Dendritic cell treated with granulocyte-macrophage colony-stimulating factor and Interleukin-4, amounts not matched to agents 40 ng/mL and 50 ng/mL, for 4 days (primary cell): ENCODE measurements at regions not wholly inside any gene's neighbourhood (a gene's known extent, or its start where the extent isn't known, plus 50 kb on each side); places are given as distances from the start of the nearest gene placed in this dataset.

Experiments
- H3K27ac Mint-ChIP-seq: one replicate; pipeline ENCODE4 v1.8.0; 2022; ENCODE audit warnings: mild to moderate bottlenecking, mixed read lengths
- H3K27me3 Mint-ChIP-seq: one replicate; pipeline ENCODE4 v1.8.0; 2022; ENCODE audit warnings: mild to moderate bottlenecking, mixed read lengths
- H3K36me3 Mint-ChIP-seq: one replicate; pipeline ENCODE4 v1.8.0; 2022; ENCODE audit warnings: low read depth, mixed read lengths
- H3K4me1 Mint-ChIP-seq: one replicate; pipeline ENCODE4 v1.8.0; 2022; ENCODE audit warnings: low read depth, mixed read lengths
- H3K4me3 Mint-ChIP-seq: one replicate; pipeline ENCODE4 v1.8.0; 2022; ENCODE audit warnings: mild to moderate bottlenecking, moderate library complexity, mixed read lengths
- H3K9me3 Mint-ChIP-seq: one replicate; pipeline ENCODE4 v1.8.0; 2022; ENCODE audit warnings: mixed read lengths
- intact Hi-C: fragments of 100-400 bp; cut with micrococcal nuclease; formaldehyde crosslinking; loops from one replicate; pipeline ENCODE4 v1.15.0; 2022

GRCh38 chr12:125211464-125211863, 146.2 kb downstream of the AACS start:
- Mint-ChIP-seq H3K4me3 (no peak overlapping the region), H3K27ac (no peak overlapping the region), H3K4me1 (no peaks in the 10 kb centered on the region), H3K36me3 (no peaks in the 10 kb centered on the region), H3K9me3 (no peaks in the 10 kb centered on the region), H3K27me3 (peaks cover 55% of the 10 kb centered on the region)
- intact Hi-C loops = no loop called here

GRCh38 chr12:125214289-125214688, 149.1 kb downstream of the AACS start:
- H3K27me3 Mint-ChIP-seq = peaks cover 62% of the 10 kb centered on the region
- H3K36me3 Mint-ChIP-seq = no peaks in the 10 kb centered on the region
- H3K9me3 Mint-ChIP-seq = no peaks in the 10 kb centered on the region
- H3K4me3 Mint-ChIP-seq = no peak overlapping the region
- peaks cover 3% of the 10 kb centered on the region for H3K4me1 Mint-ChIP-seq
- intact Hi-C loops = no loop called here
- no peak overlapping the region for H3K27ac Mint-ChIP-seq

- H3K27me3 Mint-ChIP-seq = peaks cover 59% of the 10 kb centered on the region
- peaks cover 9% of the 10 kb centered on the region for H3K9me3 Mint-ChIP-seq
- H3K27ac Mint-ChIP-seq = no peak overlapping the region
- peaks cover 10% of the 10 kb centered on the region for H3K4me1 Mint-ChIP-seq
- H3K36me3 Mint-ChIP-seq = no peaks in the 10 kb centered on the region
- intact Hi-C loops = no loop called here
- no peak overlapping the region for H3K4me3 Mint-ChIP-seq
These were observed 151.5 kb downstream of the AACS start for GRCh38 chr12:125216756-125217155.

GRCh38 chr12:125217308-125217707, 152.1 kb downstream of the AACS start:
- Mint-ChIP-seq H3K36me3 (no peaks in the 10 kb centered on the region), H3K27me3 (peaks cover 60% of the 10 kb centered on the region), H3K9me3 (peaks cover 9% of the 10 kb centered on the region), H3K27ac (no peak overlapping the region), H3K4me1 (peaks cover 10% of the 10 kb centered on the region), H3K4me3 (no peak overlapping the region)
- intact Hi-C loops = no loop called here

- Mint-ChIP-seq H3K4me1 (peaks cover 24% of the 10 kb centered on the region), H3K36me3 (no peaks in the 10 kb centered on the region), H3K4me3 (no peak overlapping the region), H3K9me3 (peaks cover 9% of the 10 kb centered on the region), H3K27me3 (peaks cover 56% of the 10 kb centered on the region), H3K27ac (no peak overlapping the region)
- intact Hi-C loops = no loop called here
These were observed 153.7 kb downstream of the AACS start for GRCh38 chr12:125218952-125219351.

GRCh38 chr12:125220404-125221273, 155.4 kb downstream of the AACS start:
- no peak overlapping the region for H3K4me3 Mint-ChIP-seq
- H3K36me3 Mint-ChIP-seq = no peaks in the 10 kb centered on the region
- intact Hi-C loops = no loop called here

GRCh38 chr12:125221602-125222001, 156.4 kb downstream of the AACS start:
- peaks cover 9% of the 10 kb centered on the region for H3K9me3 Mint-ChIP-seq
- H3K4me3 Mint-ChIP-seq = no peak overlapping the region
- H3K36me3 Mint-ChIP-seq = no peaks in the 10 kb centered on the region
- peaks cover 24% of the 10 kb centered on the region for H3K4me1 Mint-ChIP-seq
- intact Hi-C loops = no loop called here
- H3K27ac Mint-ChIP-seq = no peak overlapping the region
- peaks cover 62% of the 10 kb centered on the region for H3K27me3 Mint-ChIP-seq

More at GRCh38 chr12:125220404-125221273, 155.4 kb downstream of the AACS start:
- H3K4me1 Mint-ChIP-seq = peaks cover 24% of the 10 kb centered on the region
- no peak overlapping the region for H3K27ac Mint-ChIP-seq
- peaks cover 9% of the 10 kb centered on the region for H3K9me3 Mint-ChIP-seq
- H3K27me3 Mint-ChIP-seq = peaks cover 57% of the 10 kb centered on the region

- Mint-ChIP-seq H3K4me1 (peaks cover 24% of the 10 kb centered on the region), H3K36me3 (no peaks in the 10 kb centered on the region), H3K27ac (no peak overlapping the region), H3K9me3 (peaks cover 9% of the 10 kb centered on the region), H3K4me3 (no peak overlapping the region), H3K27me3 (peaks cover 58% of the 10 kb centered on the region)
- intact Hi-C loops = no loop called here
These were observed 157.6 kb downstream of the AACS start for GRCh38 chr12:125222876-125223275.

- Mint-ChIP-seq H3K36me3 (no peaks in the 10 kb centered on the region), H3K4me1 (peaks cover 13% of the 10 kb centered on the region), H3K27me3 (peaks cover 57% of the 10 kb centered on the region), H3K27ac (no peak overlapping the region), H3K9me3 (peaks cover 6% of the 10 kb centered on the region), H3K4me3 (no peak overlapping the region)
- intact Hi-C loops = no loop called here
These were observed 160.4 kb downstream of the AACS start for GRCh38 chr12:125225641-125226040.

- Mint-ChIP-seq H3K27me3 (peaks cover 49% of the 10 kb centered on the region), H3K36me3 (no peaks in the 10 kb centered on the region), H3K4me1 (peaks cover under 1% of the 10 kb centered on the region), H3K4me3 (no peak overlapping the region), H3K27ac (no peak overlapping the region), H3K9me3 (no peaks in the 10 kb centered on the region)
- intact Hi-C loops = no loop called here
These were observed 163.5 kb downstream of the AACS start for GRCh38 chr12:125228519-125229260.

- Mint-ChIP-seq H3K9me3 (no peaks in the 10 kb centered on the region), H3K4me3 (no peak overlapping the region), H3K27me3 (peaks cover 43% of the 10 kb centered on the region), H3K27ac (no peak overlapping the region), H3K36me3 (no peaks in the 10 kb centered on the region), H3K4me1 (no peaks in the 10 kb centered on the region)
- intact Hi-C loops = no loop called here
These were observed 164.8 kb downstream of the AACS start for GRCh38 chr12:125229878-125230530.

- Mint-ChIP-seq H3K27me3 (peaks cover 18% of the 10 kb centered on the region), H3K27ac (no peak overlapping the region), H3K4me3 (no peak overlapping the region), H3K4me1 (no peaks in the 10 kb centered on the region), H3K9me3 (no peaks in the 10 kb centered on the region), H3K36me3 (no peaks in the 10 kb centered on the region)
- intact Hi-C loops = no loop called here
These were observed 168.1 kb downstream of the AACS start for GRCh38 chr12:125233319-125233718.

GRCh38 chr12:125239563-125239962, 174.3 kb downstream of the AACS start:
- H3K36me3 Mint-ChIP-seq = no peaks in the 10 kb centered on the region

GRCh38 chr12:125240717-125241116, 175.5 kb downstream of the AACS start:
- no peak overlapping the region for H3K4me3 Mint-ChIP-seq
- no peaks in the 10 kb centered on the region for H3K9me3 Mint-ChIP-seq
- peaks cover 19% of the 10 kb centered on the region for H3K27me3 Mint-ChIP-seq
- H3K4me1 Mint-ChIP-seq = no peaks in the 10 kb centered on the region
- no peaks in the 10 kb centered on the region for H3K36me3 Mint-ChIP-seq
- no peak overlapping the region for H3K27ac Mint-ChIP-seq
- intact Hi-C loops = no loop called here

More at GRCh38 chr12:125239563-125239962, 174.3 kb downstream of the AACS start:
- Mint-ChIP-seq H3K4me3 (no peak overlapping the region), H3K4me1 (no peaks in the 10 kb centered on the region), H3K27me3 (peaks cover 21% of the 10 kb centered on the region), H3K9me3 (no peaks in the 10 kb centered on the region), H3K27ac (no peak overlapping the region)
- intact Hi-C loops = no loop called here
